SK-N-MC (cell line): ENCODE measurements at regions not wholly inside any gene's neighbourhood (a gene's known extent, or its start where the extent isn't known, plus 50 kb on each side); places are given as distances from the start of the nearest gene placed in this dataset.

Experiments used
- EZH2 ChIP-seq: fragments of 200-600 bp; sonication (generic); IDR thresholded peaks from one replicate; pipeline ENCODE4 v1.6.1; 2017; ENCODE audit warnings: antibody characterized with exemption
- FOXP2 ChIP-seq: optimal IDR thresholded peaks from 2 replicates; pipeline ENCODE3; 2011; ENCODE audit warnings: mild to moderate bottlenecking, moderate library complexity; ENCODE audit not compliant: insufficient read depth; ENCODE audit errors: extremely low read length, control extremely low read depth
- POLR2AphosphoS5 ChIP-seq: IDR thresholded peaks from 2 replicates; pipeline ENCODE4 v1.6.1; 2012; ENCODE audit warnings: mild to moderate bottlenecking, low read depth, low read length, borderline replicate concordance

GRCh38 chr5:125149527-125149926, 403.1 kb upstream of the ZNF608 start:
- TF ChIP-seq POLR2AphosphoS5 (no peak), EZH2 (no peak), FOXP2 (no peak)
